HepG2 (cell line): ENCODE measurements at regions not wholly inside any gene's neighbourhood (a gene's known extent, or its start where the extent isn't known, plus 50 kb on each side); places are given as distances from the start of the nearest gene placed in this dataset.

Experiments used
- SAFB2 ChIP-seq: sonication (generic); formaldehyde crosslinking; IDR thresholded peaks from 2 replicates; pipeline ENCODE4 v1.5.1; 2020; ENCODE audit warnings: missing genetic modification reagents, low read depth, mild to moderate bottlenecking, borderline replicate concordance
- TF ChIP-seq, protein P1 (sequence below): sonication (generic); formaldehyde crosslinking; IDR thresholded peaks from 2 replicates; pipeline ENCODE4 v1.4.0; 2020; ENCODE audit warnings: low read depth, missing genetic modification reagents

DNA sequence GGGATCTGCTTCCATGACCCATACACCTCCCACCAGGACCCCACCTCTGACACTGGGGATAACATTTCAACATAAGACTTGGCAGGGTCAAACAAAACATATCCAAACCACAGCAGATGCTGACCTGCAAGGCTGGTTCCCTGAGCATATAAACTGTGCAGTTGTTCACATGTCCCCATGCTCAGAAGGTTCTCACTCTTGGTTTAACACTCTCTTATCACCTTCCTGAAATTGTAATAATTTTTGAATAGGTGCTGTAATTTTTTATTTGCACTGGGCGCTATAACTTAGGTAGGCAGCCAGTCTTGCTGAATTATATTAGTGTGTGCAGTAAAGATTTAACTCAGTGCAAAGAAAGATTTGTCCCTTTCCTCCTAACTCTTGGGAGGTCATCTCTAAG, 824.8 kb upstream of the SOX9 start:
- TF ChIP-seq, protein P1, sequence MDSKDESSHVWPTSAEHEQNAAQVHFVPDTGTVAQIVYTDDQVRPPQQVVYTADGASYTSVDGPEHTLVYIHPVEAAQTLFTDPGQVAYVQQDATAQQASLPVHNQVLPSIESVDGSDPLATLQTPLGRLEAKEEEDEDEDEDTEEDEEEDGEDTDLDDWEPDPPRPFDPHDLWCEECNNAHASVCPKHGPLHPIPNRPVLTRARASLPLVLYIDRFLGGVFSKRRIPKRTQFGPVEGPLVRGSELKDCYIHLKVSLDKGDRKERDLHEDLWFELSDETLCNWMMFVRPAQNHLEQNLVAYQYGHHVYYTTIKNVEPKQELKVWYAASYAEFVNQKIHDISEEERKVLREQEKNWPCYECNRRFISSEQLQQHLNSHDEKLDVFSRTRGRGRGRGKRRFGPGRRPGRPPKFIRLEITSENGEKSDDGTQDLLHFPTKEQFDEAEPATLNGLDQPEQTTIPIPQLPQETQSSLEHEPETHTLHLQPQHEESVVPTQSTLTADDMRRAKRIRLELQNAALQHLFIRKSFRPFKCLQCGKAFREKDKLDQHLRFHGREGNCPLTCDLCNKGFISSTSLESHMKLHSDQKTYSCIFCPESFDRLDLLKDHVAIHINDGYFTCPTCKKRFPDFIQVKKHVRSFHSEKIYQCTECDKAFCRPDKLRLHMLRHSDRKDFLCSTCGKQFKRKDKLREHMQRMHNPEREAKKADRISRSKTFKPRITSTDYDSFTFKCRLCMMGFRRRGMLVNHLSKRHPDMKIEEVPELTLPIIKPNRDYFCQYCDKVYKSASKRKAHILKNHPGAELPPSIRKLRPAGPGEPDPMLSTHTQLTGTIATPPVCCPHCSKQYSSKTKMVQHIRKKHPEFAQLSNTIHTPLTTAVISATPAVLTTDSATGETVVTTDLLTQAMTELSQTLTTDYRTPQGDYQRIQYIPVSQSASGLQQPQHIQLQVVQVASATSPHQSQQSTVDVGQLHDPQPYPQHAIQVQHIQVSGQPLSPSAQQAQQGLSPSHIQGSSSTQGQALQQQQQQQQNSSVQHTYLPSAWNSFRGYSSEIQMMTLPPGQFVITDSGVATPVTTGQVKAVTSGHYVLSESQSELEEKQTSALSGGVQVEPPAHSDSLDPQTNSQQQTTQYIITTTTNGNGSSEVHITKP (CRISPR knock-in tag): no peak
- no peak for TF ChIP-seq SAFB2 (CRISPR knock-in tag)
